ENCODE measurements at regions not wholly inside any gene's neighbourhood (a gene's known extent, or its start where the extent isn't known, plus 50 kb on each side); places are given as distances from the start of the nearest gene placed in this dataset.

DNA sequence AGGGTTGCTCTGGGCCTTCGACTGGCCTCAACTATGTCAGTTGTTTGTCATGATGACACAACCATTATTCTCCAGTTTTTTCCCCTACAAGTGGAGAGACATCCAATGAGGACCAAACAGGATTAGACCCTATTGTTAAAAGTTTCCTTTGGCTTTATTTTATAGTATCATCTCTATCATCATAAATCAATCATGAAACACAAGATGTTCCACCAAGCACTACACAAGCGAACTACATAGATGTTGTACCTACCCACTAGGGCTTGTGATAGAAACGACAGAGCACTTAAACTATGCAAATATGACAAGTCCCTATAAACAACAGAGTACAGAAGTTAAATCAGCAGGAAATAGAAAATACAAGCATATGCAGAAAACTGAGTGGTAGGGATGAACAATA lies 422.5 kb upstream of the MARCKS start:
- no peak overlapping the region for H3K27ac ChIP-seq (ENCODE audit: low read depth)
- H3K9me2 ChIP-seq (ENCODE audit: insufficient read depth): peaks cover 12% of the 10 kb centered on the region
- H3K4me2 ChIP-seq: no peak overlapping the region
- no peaks in the 10 kb centered on the region for H3K4me1 ChIP-seq (ENCODE audit: insufficient read depth)
- H3K4me3 ChIP-seq: no peak overlapping the region
- no peaks in the 10 kb centered on the region for H3K79me2 ChIP-seq (replicated peaks; ENCODE audit: insufficient read depth)
- Mint-ChIP-seq H3K4me1 (peaks cover under 1% of the 10 kb centered on the region; the same call in 2 of the 3 replicates), H3K36me3 (ENCODE audit: low read depth) (no peaks in the 10 kb centered on the region), H3K4me3 (no peak overlapping the region), H3K9me3 (no peaks in the 10 kb centered on the region), H3K27ac (no peak overlapping the region), H3K27me3 (ENCODE audit: insufficient read depth, low read depth, poor library complexity) (peaks cover under 1% of the 10 kb centered on the region)
- TF ChIP-seq EZH2 (IDR thresholded peaks at IDR 0.05; ENCODE audit: low read depth, unreplicated experiment) (no peak), EZH2phosphoT487 (IDR thresholded peaks at IDR 0.05; ENCODE audit: unreplicated experiment) (no peak), JUNB (IDR thresholded peaks at IDR 0.05; ENCODE audit: unreplicated experiment) (no peak), CREB1 (CRISPR knock-in tag; IDR thresholded peaks at IDR 0.05; ENCODE audit: low read depth) (no peak), NANOG (IDR thresholded peaks at IDR 0.05; ENCODE audit: borderline replicate concordance) (no peak), REST (IDR thresholded peaks at IDR 0.05; ENCODE audit: unreplicated experiment) (no peak), CTCF (conservative IDR thresholded peaks at IDR 0.05; ENCODE audit: low read depth in 2 of 2) (no peak), ZNF331 (CRISPR knock-in tag; IDR thresholded peaks at IDR 0.05; ENCODE audit: low read depth) (no peak), ZNF114 (CRISPR knock-in tag; IDR thresholded peaks at IDR 0.05) (no peak), ZNF462 (CRISPR knock-in tag; IDR thresholded peaks at IDR 0.05) (no peak), STAT1 (IDR thresholded peaks at IDR 0.05; ENCODE audit: unreplicated experiment) (no peak), POLR2AphosphoS5 (IDR thresholded peaks at IDR 0.05; ENCODE audit: low read depth) (no peak)
- TF ChIP-seq, protein P1, sequence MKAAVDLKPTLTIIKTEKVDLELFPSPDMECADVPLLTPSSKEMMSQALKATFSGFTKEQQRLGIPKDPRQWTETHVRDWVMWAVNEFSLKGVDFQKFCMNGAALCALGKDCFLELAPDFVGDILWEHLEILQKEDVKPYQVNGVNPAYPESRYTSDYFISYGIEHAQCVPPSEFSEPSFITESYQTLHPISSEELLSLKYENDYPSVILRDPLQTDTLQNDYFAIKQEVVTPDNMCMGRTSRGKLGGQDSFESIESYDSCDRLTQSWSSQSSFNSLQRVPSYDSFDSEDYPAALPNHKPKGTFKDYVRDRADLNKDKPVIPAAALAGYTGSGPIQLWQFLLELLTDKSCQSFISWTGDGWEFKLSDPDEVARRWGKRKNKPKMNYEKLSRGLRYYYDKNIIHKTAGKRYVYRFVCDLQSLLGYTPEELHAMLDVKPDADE (IDR thresholded peaks at IDR 0.05): no peak
- H3K27me3 ChIP-seq (ENCODE audit: insufficient read depth): no peaks in the 10 kb centered on the region
- ATAC-seq (no peak), DNase-seq (ENCODE audit: low spot score) (no peak)
- H3F3A ChIP-seq (replicated peaks; ENCODE audit: low read depth): no peaks in the 10 kb centered on the region
- no peaks in the 10 kb centered on the region for H3K36me3 ChIP-seq (ENCODE audit: insufficient read depth)
- no peaks in the 10 kb centered on the region for H4K20me1 ChIP-seq (replicated peaks; ENCODE audit: insufficient read depth)
- H2AFZ ChIP-seq: no peak overlapping the region
